ENCODE measurements at regions not wholly inside any gene's neighbourhood (a gene's known extent, or its start where the extent isn't known, plus 50 kb on each side); places are given as distances from the start of the nearest gene placed in this dataset.

DNA sequence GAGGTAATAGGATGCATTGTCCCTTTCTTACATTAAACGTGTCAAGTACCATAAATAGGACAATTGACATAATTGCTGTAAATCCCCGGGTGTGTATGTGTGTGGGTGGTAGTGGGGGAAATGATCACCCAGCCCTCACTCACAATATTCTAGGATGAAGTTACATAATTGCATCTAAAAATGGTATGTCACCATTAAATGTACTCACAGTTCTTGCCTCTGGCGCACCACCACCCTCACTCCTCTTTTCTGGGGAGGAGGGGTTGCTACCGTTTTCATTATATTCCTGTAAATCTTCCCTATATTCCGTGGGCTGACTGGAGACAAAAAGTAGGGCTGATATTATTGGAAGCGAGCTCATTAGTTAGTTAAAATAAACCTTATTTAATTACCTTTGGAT is 563.8 kb downstream of the TLR4 start:
- TF ChIP-seq, protein P1, sequence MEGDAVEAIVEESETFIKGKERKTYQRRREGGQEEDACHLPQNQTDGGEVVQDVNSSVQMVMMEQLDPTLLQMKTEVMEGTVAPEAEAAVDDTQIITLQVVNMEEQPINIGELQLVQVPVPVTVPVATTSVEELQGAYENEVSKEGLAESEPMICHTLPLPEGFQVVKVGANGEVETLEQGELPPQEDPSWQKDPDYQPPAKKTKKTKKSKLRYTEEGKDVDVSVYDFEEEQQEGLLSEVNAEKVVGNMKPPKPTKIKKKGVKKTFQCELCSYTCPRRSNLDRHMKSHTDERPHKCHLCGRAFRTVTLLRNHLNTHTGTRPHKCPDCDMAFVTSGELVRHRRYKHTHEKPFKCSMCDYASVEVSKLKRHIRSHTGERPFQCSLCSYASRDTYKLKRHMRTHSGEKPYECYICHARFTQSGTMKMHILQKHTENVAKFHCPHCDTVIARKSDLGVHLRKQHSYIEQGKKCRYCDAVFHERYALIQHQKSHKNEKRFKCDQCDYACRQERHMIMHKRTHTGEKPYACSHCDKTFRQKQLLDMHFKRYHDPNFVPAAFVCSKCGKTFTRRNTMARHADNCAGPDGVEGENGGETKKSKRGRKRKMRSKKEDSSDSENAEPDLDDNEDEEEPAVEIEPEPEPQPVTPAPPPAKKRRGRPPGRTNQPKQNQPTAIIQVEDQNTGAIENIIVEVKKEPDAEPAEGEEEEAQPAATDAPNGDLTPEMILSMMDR (conservative IDR thresholded peaks at IDR 0.05) = no peak

DNA sequence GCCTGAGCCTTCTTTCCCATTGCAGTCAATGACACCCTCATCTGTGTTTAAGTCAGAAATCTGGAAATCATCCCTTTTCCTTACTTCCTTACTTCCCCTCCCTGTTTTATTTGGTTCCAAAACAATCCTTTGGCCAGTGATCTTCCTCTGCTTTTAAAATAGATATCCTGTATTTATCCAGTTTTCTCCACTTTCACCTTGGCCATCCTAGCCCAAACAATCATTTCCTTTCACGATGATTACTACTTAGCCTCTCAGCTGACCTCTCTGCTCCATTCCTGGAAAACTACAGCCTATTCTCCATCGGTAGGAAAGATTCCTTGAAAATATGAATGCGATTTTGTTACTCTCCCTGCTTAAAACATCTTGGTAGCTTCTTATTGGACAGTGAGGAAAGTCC is 565.4 kb downstream of the TLR4 start:
- Mint-ChIP-seq H3K9me3 (no peaks in the 10 kb centered on the region), H3K4me1 (no peaks in the 10 kb centered on the region), H3K36me3 (ENCODE audit: low read depth) (no peaks in the 10 kb centered on the region), H3K27me3 (ENCODE audit: low read depth) (no peaks in the 10 kb centered on the region), H3K4me3 (no peak overlapping the region), H3K27ac (ENCODE audit: unreplicated experiment) (no peak overlapping the region)
- TF ChIP-seq, protein P1 (conservative IDR thresholded peaks at IDR 0.05) = no peak
- no peak for DNase-seq (ENCODE audit: low read depth, low spot score)

More for the DNA sequence above, 563.8 kb downstream of the TLR4 start:
- Mint-ChIP-seq H3K4me1 (no peaks in the 10 kb centered on the region), H3K9me3 (no peaks in the 10 kb centered on the region), H3K27ac (ENCODE audit: unreplicated experiment) (no peak overlapping the region), H3K4me3 (no peak overlapping the region), H3K27me3 (ENCODE audit: low read depth) (no peaks in the 10 kb centered on the region), H3K36me3 (ENCODE audit: low read depth) (no peaks in the 10 kb centered on the region)
- no peak for DNase-seq (ENCODE audit: low read depth, low spot score)

DNA sequence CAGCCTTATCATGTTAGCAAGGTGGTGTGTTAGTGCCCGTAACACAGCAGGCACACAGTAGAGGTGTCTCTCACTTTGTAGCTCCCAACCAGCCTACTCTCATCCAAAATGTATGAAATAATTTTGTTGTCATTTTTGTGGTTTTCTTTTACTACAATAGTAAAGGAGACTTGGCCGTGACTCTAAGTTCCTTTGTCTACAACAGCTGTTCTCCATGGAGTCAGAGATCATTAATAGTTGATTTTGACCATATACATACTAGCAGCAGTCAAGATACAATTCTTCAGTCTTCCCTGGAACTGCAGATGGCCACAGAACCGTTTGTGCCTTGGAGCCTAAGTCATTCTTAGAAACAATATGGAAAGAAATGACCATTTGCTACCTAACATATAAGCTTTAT is 567.1 kb downstream of the TLR4 start:
- H3K9me3 Mint-ChIP-seq = no peaks in the 10 kb centered on the region
- H3K4me3 Mint-ChIP-seq = no peak overlapping the region
- H3K27ac Mint-ChIP-seq (ENCODE audit: unreplicated experiment) = no peak overlapping the region
- TF ChIP-seq, protein P1 (conservative IDR thresholded peaks at IDR 0.05) = no peak
- H3K36me3 Mint-ChIP-seq (ENCODE audit: low read depth) = no peaks in the 10 kb centered on the region
- DNase-seq (ENCODE audit: low read depth, low spot score) = no peak
- H3K4me1 Mint-ChIP-seq = no peaks in the 10 kb centered on the region
- H3K27me3 Mint-ChIP-seq (ENCODE audit: low read depth) = no peaks in the 10 kb centered on the region

DNA sequence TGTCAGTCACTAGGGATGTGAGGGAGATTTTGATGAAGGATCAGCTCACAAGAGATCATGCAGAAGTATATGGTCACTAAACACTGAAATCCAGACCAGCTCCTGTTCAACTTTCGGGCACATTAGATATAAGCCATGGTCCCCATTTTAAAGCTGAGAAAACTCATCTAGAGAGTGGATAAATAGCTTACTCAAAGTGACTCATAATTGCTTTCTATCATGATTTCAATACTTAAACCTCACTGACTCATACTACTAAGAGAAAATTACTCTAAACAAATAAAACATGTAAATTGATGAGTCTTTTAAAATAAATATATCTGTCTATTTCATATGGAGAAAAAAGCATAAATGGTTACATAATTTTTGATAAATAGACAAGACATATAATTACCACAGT is 567.7 kb downstream of the TLR4 start:
- no peak for DNase-seq (ENCODE audit: low read depth, low spot score)
- Mint-ChIP-seq H3K27ac (ENCODE audit: unreplicated experiment) (no peak overlapping the region), H3K4me1 (no peaks in the 10 kb centered on the region), H3K36me3 (ENCODE audit: low read depth) (no peaks in the 10 kb centered on the region), H3K9me3 (no peaks in the 10 kb centered on the region), H3K27me3 (ENCODE audit: low read depth) (no peaks in the 10 kb centered on the region), H3K4me3 (no peak overlapping the region)
- TF ChIP-seq, protein P1 (conservative IDR thresholded peaks at IDR 0.05) = no peak

DNA sequence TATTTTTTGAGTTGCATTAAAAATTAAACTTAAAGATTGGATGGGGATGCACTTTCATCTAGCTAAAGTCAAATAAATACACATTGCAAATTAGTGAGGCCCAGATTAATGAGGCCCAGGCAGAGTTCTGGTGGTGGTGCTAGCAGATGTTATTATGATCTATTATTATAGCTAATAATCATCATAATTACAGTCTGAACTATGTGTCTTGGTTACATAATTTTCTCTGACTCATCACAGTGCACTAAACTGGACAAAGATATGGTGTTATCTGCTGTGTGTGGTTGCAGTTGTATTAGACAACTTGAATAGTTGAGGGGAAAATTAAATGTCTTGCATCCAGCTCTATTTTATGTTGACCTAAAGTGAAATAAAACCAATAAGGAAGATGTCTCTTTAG is 568.8 kb downstream of the TLR4 start:
- H3K27ac Mint-ChIP-seq (ENCODE audit: unreplicated experiment) = no peak overlapping the region
- TF ChIP-seq, protein P1 (conservative IDR thresholded peaks at IDR 0.05) = no peak
- no peak overlapping the region for H3K4me3 Mint-ChIP-seq
- H3K36me3 Mint-ChIP-seq (ENCODE audit: low read depth) = no peaks in the 10 kb centered on the region
- H3K27me3 Mint-ChIP-seq (ENCODE audit: low read depth) = no peaks in the 10 kb centered on the region
- no peaks in the 10 kb centered on the region for H3K9me3 Mint-ChIP-seq
- no peaks in the 10 kb centered on the region for H3K4me1 Mint-ChIP-seq
- no peak for DNase-seq (ENCODE audit: low read depth, low spot score)

DNA sequence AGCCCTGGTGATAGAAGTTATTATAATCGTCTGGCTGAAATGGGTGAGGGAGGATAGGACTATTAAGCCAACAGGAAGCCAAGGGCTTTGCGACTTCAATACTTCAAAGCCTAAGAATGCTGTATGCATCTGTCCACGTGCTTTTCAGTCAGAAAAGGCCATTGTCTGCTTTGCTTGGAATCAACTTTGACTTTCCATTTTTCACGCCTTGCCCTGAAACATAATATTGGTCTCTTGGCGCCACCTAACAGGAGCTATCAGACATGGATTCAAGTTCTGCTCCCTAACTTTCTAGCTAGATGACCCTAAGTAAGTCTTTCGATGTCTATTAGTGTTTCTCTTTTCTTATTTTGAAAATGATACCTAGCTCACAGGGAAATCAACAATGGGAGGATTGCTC is 572.6 kb downstream of the TLR4 start:
- no peak for DNase-seq (ENCODE audit: low read depth, low spot score)
- no peak overlapping the region for H3K4me3 Mint-ChIP-seq

More for the DNA sequence above, 572.6 kb downstream of the TLR4 start:
- TF ChIP-seq, protein P1 (conservative IDR thresholded peaks at IDR 0.05) = no peak
- H3K27ac Mint-ChIP-seq (ENCODE audit: unreplicated experiment) = no peak overlapping the region
- no peaks in the 10 kb centered on the region for H3K9me3 Mint-ChIP-seq
- H3K4me1 Mint-ChIP-seq = peaks cover 4% of the 10 kb centered on the region
- no peaks in the 10 kb centered on the region for H3K36me3 Mint-ChIP-seq (ENCODE audit: low read depth)
- no peaks in the 10 kb centered on the region for H3K27me3 Mint-ChIP-seq (ENCODE audit: low read depth)
